Vagina (tissue), 2 donors: ENCODE measurements at regions not wholly inside any gene's neighbourhood (a gene's known extent, or its start where the extent isn't known, plus 50 kb on each side); places are given as distances from the start of the nearest gene placed in this dataset.

Experiments
- DNase-seq, 2 donors: peaks; one replicate each; pipeline ENCODE4 v3.0.0-alpha.2; 2017; ENCODE audit errors: extremely low spot score in 2 of 2
- H3K27ac ChIP-seq: fragments of 200-600 bp; sonication (generic); one replicate; pipeline ENCODE4 v1.5.1; 2019
- H3K27me3 ChIP-seq: fragments of 200-600 bp; sonication (generic); one replicate; pipeline ENCODE4 v1.5.1; 2019
- H3K36me3 ChIP-seq, 2 donors: fragments of 200-600 bp; sonication (generic); one replicate each; pipeline ENCODE4 v1.5.1; 2017 to 2019
- H3K4me1 ChIP-seq: fragments of 200-600 bp; sonication (generic); one replicate; pipeline ENCODE4 v1.5.1; 2019
- H3K4me3 ChIP-seq, 2 donors: fragments of 200-600 bp; sonication (generic); 1 replicate in 1 of 2; 2 replicates in 1 of 2; pipeline ENCODE4 v1.5.1; 2016 to 2019
- H3K9me3 ChIP-seq: fragments of 200-600 bp; sonication (generic); one replicate; pipeline ENCODE4 v1.5.1; 2019
- POLR2A ChIP-seq, 2 donors: fragments of 450-650 bp; IDR thresholded peaks; one replicate each; pipeline ENCODE4 v1.6.1; 2017; ENCODE audit warnings: antibody characterized with exemption in 2 of 2, mild to moderate bottlenecking in 2 of 2, moderate library complexity in 2 of 2
- POLR2AphosphoS5 ChIP-seq, 2 donors: sonication (generic); formaldehyde crosslinking; IDR thresholded peaks; one replicate each; pipeline ENCODE4 v1.9.0; 2017; ENCODE audit warnings: antibody characterized with exemption in 2 of 2, mild to moderate bottlenecking in 2 of 2, low read depth in 1 of 2; ENCODE audit not compliant: insufficient read depth in 1 of 2
- intact Hi-C: fragments of 100-400 bp; cut with DNase I; formaldehyde crosslinking; loops from one replicate; pipeline ENCODE4 v1.15.1; 2023
- TF ChIP-seq, protein P1 (sequence below), 3 experiments: fragments of 450-650 bp in 2 of 3; fragments of 200-600 bp in 1 of 3; sonication (generic) in 1 of 3; IDR thresholded peaks; one replicate each; pipeline ENCODE4 v1.5.1; 2017 to 2019; ENCODE audit warnings: antibody characterized with exemption in 3 of 3, mild to moderate bottlenecking in 2 of 3, moderate library complexity in 2 of 3

DNA sequence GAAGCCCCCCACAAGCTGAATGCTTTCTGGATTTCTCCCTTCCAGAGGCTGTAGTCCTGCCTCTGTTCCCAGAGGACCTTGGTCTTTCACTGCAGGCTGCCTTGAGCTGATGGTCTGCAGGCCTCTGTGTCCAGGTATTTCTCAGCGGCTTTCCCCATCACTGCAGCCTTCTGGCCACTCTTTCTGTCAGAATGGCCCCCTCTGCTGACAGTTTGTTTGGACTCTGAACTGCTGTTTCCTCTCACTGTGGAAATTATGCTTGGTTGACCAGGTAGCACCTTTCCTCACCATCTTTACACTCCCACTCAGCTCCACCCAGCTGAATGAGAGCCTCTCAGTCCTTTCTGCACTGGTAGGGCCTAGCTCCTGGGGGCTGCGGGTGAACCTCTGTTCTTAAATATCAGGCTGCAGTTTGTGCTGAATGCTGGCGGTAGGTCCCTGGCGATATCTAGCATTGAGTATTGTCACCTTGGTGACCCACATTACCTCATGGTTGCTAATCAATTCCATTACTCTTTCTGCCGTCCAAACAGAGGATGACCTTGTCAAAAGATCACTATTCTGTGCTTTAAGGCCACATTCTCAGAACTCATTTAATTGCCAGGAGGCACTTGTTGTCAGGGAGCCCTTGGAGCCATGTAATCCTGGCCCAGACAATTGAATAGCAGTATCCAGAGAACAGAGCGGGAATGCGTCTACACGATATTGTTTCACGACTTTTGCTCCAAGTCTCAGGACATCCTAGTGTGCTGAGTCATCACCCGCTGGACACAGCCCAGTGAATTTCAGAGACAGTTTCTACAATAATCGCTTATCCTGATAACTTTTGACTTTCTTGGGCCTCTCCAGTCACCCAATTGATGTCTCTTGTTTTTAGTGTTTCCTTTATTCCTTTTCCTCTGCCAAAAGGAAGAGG is 230.2 kb downstream of the TENT4A start:
- DNase-seq = no peak
- Histone ChIP-seq H3K4me1 (no peaks in the 10 kb centered on the region), H3K9me3 (no peaks in the 10 kb centered on the region), H3K4me3 (no peak overlapping the region), H3K27me3 (no peaks in the 10 kb centered on the region), H3K27ac (no peak overlapping the region), H3K36me3 (no peaks in the 10 kb centered on the region)
- TF ChIP-seq POLR2AphosphoS5 (IDR thresholded peaks at IDR 0.05; ENCODE audit: insufficient read depth in 1 of 2, low read depth in 1 of 2) (no peak), POLR2A (IDR thresholded peaks at IDR 0.05) (no peak)
- TF ChIP-seq, protein P1, sequence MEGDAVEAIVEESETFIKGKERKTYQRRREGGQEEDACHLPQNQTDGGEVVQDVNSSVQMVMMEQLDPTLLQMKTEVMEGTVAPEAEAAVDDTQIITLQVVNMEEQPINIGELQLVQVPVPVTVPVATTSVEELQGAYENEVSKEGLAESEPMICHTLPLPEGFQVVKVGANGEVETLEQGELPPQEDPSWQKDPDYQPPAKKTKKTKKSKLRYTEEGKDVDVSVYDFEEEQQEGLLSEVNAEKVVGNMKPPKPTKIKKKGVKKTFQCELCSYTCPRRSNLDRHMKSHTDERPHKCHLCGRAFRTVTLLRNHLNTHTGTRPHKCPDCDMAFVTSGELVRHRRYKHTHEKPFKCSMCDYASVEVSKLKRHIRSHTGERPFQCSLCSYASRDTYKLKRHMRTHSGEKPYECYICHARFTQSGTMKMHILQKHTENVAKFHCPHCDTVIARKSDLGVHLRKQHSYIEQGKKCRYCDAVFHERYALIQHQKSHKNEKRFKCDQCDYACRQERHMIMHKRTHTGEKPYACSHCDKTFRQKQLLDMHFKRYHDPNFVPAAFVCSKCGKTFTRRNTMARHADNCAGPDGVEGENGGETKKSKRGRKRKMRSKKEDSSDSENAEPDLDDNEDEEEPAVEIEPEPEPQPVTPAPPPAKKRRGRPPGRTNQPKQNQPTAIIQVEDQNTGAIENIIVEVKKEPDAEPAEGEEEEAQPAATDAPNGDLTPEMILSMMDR (IDR thresholded peaks at IDR 0.05) = no peak
- intact Hi-C loops = no loop called here

DNA sequence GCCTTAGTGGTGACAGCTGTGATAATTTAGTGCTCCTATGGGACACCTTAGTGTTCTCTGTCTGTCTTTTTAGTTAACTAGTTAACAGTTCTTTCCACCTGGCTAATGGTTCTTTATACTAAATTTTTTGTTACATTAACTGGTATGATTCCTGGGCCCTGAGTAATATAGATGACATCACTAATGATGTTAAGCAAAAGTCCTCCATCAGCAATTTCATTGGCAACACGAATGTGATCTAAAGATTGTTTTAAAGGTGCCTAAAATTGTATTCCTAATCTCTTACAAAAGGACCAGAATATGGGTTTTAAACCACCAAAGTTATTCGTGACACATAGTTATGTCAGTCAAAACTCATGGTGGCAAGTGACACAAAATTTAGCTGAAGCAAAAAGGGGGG is 235.3 kb downstream of the TENT4A start:
- DNase-seq = no peak
- H3K27me3 ChIP-seq = no peaks in the 10 kb centered on the region
- H3K36me3 ChIP-seq = no peaks in the 10 kb centered on the region
- H3K27ac ChIP-seq = no peak overlapping the region
- intact Hi-C loops = no loop called here
- TF ChIP-seq POLR2A (IDR thresholded peaks at IDR 0.05) = no peak
- TF ChIP-seq, protein P1 (IDR thresholded peaks at IDR 0.05) = no peak
- TF ChIP-seq POLR2AphosphoS5 (IDR thresholded peaks at IDR 0.05; ENCODE audit: insufficient read depth in 1 of 2, low read depth in 1 of 2) = no peak
- no peak overlapping the region for H3K4me3 ChIP-seq
- H3K9me3 ChIP-seq = no peaks in the 10 kb centered on the region
- no peaks in the 10 kb centered on the region for H3K4me1 ChIP-seq

DNA sequence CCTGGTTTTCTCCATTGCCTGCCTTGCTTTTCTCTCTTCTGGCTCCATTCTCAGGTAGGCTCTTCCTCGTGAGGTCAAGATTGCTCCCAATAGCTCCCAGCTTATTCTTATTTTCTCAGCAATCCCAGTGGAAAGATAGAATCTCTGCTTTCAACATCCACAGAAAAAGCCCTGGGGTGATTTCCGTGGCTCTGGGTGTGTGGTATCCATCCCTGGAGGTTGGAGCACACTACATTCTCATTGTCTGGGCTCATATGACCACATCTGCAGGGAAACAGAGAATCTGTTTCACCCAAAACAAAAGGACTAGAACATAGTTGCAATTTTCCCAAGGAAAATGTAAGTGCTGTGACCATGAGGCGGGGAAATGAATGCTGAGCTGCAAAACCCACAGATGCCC is 236.0 kb downstream of the TENT4A start:
- Histone ChIP-seq H3K9me3 (no peaks in the 10 kb centered on the region), H3K36me3 (no peaks in the 10 kb centered on the region), H3K4me3 (no peak overlapping the region), H3K27ac (no peak overlapping the region), H3K27me3 (no peaks in the 10 kb centered on the region), H3K4me1 (no peaks in the 10 kb centered on the region)
- intact Hi-C loops = no loop called here
- TF ChIP-seq, protein P1 (IDR thresholded peaks at IDR 0.05) = no peak
- TF ChIP-seq POLR2AphosphoS5 (IDR thresholded peaks at IDR 0.05; ENCODE audit: insufficient read depth in 1 of 2, low read depth in 1 of 2) (no peak), POLR2A (IDR thresholded peaks at IDR 0.05) (no peak)
- DNase-seq = no peak

DNA sequence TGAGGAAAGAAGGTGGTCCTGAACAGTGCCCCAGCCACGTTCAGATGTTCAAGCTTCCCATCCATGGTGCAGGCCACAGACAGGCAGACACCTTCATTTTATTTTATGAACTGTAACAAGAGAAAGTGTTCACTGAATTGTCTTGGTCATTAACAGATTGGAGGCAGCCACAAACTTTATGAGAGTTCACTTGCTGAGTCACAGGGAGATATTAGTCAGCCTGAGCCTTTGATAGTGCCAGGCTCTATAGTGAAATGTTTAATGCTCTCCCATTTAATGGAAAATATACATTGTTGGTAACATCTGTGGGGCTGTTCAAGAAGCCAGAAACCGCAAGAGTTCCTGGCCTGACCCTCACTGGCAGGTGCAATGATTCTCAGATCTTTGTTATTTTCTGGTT is 237.0 kb downstream of the TENT4A start:
- Histone ChIP-seq H3K27me3 (no peaks in the 10 kb centered on the region), H3K36me3 (no peaks in the 10 kb centered on the region), H3K9me3 (no peaks in the 10 kb centered on the region), H3K4me3 (no peak overlapping the region), H3K4me1 (no peaks in the 10 kb centered on the region), H3K27ac (no peak overlapping the region)
- no peak for DNase-seq
- TF ChIP-seq, protein P1 (IDR thresholded peaks at IDR 0.05) = no peak
- TF ChIP-seq POLR2AphosphoS5 (IDR thresholded peaks at IDR 0.05; ENCODE audit: insufficient read depth in 1 of 2, low read depth in 1 of 2) = no peak
- TF ChIP-seq POLR2A (IDR thresholded peaks at IDR 0.05) = no peak
- intact Hi-C loops = no loop called here

DNA sequence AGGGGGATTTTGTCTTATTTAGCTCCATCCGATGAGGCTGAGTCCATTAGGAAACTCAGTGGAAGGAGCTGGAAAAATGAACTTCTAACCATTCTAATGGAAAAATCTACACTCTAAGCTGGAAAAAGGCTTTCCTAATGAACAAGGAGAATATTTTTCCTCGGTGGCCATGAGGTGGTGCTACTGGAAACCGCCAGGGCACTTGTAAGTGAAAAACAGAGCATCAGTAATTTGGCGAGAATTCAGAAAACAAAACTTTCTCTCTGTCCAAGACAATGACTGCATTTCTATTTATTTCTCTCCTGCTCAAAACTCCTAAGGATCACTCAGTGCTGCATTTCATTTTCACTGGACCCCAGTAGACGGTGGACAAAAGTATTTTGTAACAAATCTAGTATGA is 237.6 kb downstream of the TENT4A start:
- no peak overlapping the region for H3K27ac ChIP-seq
- no peaks in the 10 kb centered on the region for H3K36me3 ChIP-seq
- no peaks in the 10 kb centered on the region for H3K9me3 ChIP-seq
- H3K4me3 ChIP-seq = no peak overlapping the region
- TF ChIP-seq POLR2A (IDR thresholded peaks at IDR 0.05) (no peak), POLR2AphosphoS5 (IDR thresholded peaks at IDR 0.05; ENCODE audit: insufficient read depth in 1 of 2, low read depth in 1 of 2) (no peak)
- TF ChIP-seq, protein P1 (IDR thresholded peaks at IDR 0.05) = no peak
- intact Hi-C loops = no loop called here
- H3K27me3 ChIP-seq = no peaks in the 10 kb centered on the region
- DNase-seq = no peak
- no peaks in the 10 kb centered on the region for H3K4me1 ChIP-seq
